GM19455 (cell line): ENCODE measurements at regions not wholly inside any gene's neighbourhood (a gene's known extent, or its start where the extent isn't known, plus 50 kb on each side); places are given as distances from the start of the nearest gene placed in this dataset.
"Not testable (repeated sequence)": the region's sequence is repeated elsewhere in the genome, so short reads cannot be mapped to it uniquely, and the experiment has no call there.

ENCODE experiments used
- ATAC-seq: cut with Tn5 transposase; IDR thresholded peaks from one replicate; pipeline ENCODE4 v1.9.1; 2021; ENCODE audit not compliant: unreplicated experiment

GRCh38 chr12:24522736-24523135, 426.2 kb downstream of the BCAT1 start:
- no peak for ATAC-seq

- no peak for ATAC-seq
Measured at GRCh38 chr12:24519759-24520158, 429.1 kb downstream of the BCAT1 start.

GRCh38 chr12:24517000-24517399, 431.9 kb downstream of the BCAT1 start:
- ATAC-seq, result no peak

GRCh38 chr12:24510581-24511125, 438.2 kb downstream of the BCAT1 start:
- ATAC-seq, result no peak

- no peak for ATAC-seq
Measured at GRCh38 chr12:24507827-24508226, 441.1 kb downstream of the BCAT1 start.

GRCh38 chr12:24505366-24506015, 443.4 kb downstream of the BCAT1 start:
- no peak for ATAC-seq

GRCh38 chr12:24503477-24503876, 445.4 kb downstream of the BCAT1 start:
- ATAC-seq, result not testable (repeated sequence)

GRCh38 chr12:24500831-24501230, 448.1 kb downstream of the BCAT1 start:
- no peak for ATAC-seq

GRCh38 chr12:24500421-24500820, 448.5 kb downstream of the BCAT1 start:
- no peak for ATAC-seq

GRCh38 chr12:24499151-24500146, 449.5 kb downstream of the BCAT1 start:
- ATAC-seq, result no peak

- no peak for ATAC-seq
Measured at GRCh38 chr12:24496755-24497154, 452.1 kb downstream of the BCAT1 start.

- no peak for ATAC-seq
Measured at GRCh38 chr12:24494401-24494800, 454.5 kb downstream of the BCAT1 start.

- ATAC-seq, result no peak
Measured at GRCh38 chr12:24491968-24492367, 456.9 kb downstream of the BCAT1 start.

GRCh38 chr12:24489939-24490338, 459.0 kb downstream of the BCAT1 start:
- ATAC-seq, result no peak

GRCh38 chr12:24488906-24489619, 459.8 kb downstream of the BCAT1 start:
- no peak for ATAC-seq

- no peak for ATAC-seq
Measured at GRCh38 chr12:24488091-24488596, 460.8 kb downstream of the BCAT1 start.

GRCh38 chr12:24487606-24488005, 461.3 kb downstream of the BCAT1 start:
- no peak for ATAC-seq

- ATAC-seq, result no peak
Measured at GRCh38 chr12:24483732-24484131, 465.2 kb downstream of the BCAT1 start.

GRCh38 chr12:24482882-24483604, 465.9 kb downstream of the BCAT1 start:
- ATAC-seq, result no peak

GRCh38 chr12:24482044-24482443, 466.9 kb downstream of the BCAT1 start:
- ATAC-seq, result no peak
